OCI-LY7 (cell line): ENCODE measurements at regions not wholly inside any gene's neighbourhood (a gene's known extent, or its start where the extent isn't known, plus 50 kb on each side); places are given as distances from the start of the nearest gene placed in this dataset.

Experiments
- EZH2phosphoT487 ChIP-seq: fragments of 200-600 bp; sonication (generic); IDR thresholded peaks from 2 replicates; pipeline ENCODE4 v1.6.1; 2018; ENCODE audit warnings: low read depth, borderline replicate concordance, mild to moderate bottlenecking, mixed run types, antibody characterized with exemption, low read length, moderate library complexity, mixed read lengths
- TF ChIP-seq, protein P1 (sequence below): fragments of 200-600 bp; sonication (generic); conservative IDR thresholded peaks from 2 replicates; pipeline ENCODE4 v1.5.1; 2014; ENCODE audit warnings: mild to moderate bottlenecking, antibody characterized with exemption, low read length, moderate library complexity, mixed read lengths

DNA sequence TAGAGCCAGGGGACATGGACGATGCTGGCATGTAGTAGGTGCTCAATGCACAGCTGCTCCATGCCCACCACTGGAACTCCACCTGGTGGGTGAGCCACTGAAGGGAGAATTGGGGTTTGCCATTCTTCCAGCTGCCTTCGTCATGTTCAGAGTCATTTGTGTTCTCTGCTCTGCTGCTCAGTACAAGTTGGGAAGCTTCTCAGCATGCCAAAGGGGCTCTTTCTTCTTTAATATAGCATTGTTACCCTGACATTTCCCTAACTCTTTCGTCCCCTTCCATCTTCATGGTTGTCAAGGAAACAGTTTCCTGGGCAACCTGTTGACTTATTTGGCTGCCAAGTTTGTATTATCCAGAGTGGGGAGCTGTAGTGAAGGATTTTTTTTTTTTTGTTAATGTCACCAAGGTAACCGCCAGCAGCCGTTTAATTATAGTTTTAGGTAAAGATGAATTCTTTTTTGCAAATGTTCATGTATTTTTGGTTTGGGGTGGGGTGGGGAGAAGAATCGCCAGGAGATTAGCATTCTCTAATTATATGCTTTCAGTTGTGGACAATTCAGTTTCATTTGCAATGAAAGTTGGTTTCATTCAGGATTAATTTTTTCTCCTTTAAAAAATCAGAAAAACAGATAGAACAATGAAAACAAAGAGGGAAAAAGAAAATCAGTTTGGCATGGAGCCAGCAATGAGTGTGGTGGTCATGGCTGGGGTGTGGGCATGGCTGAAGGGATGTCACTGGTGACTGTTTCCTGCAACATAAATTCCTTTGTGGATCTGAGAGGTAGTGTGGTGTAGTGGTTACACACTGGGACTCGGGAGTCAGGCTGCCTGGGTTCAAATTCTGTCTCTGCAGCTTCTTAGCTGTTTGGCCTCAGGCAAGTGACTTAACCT lies 73.0 kb upstream of the KCNG1 start:
- TF ChIP-seq, protein P1, sequence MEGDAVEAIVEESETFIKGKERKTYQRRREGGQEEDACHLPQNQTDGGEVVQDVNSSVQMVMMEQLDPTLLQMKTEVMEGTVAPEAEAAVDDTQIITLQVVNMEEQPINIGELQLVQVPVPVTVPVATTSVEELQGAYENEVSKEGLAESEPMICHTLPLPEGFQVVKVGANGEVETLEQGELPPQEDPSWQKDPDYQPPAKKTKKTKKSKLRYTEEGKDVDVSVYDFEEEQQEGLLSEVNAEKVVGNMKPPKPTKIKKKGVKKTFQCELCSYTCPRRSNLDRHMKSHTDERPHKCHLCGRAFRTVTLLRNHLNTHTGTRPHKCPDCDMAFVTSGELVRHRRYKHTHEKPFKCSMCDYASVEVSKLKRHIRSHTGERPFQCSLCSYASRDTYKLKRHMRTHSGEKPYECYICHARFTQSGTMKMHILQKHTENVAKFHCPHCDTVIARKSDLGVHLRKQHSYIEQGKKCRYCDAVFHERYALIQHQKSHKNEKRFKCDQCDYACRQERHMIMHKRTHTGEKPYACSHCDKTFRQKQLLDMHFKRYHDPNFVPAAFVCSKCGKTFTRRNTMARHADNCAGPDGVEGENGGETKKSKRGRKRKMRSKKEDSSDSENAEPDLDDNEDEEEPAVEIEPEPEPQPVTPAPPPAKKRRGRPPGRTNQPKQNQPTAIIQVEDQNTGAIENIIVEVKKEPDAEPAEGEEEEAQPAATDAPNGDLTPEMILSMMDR: no peak
- no peak for TF ChIP-seq EZH2phosphoT487
